NCI-H146 treated with DMSO at 0.1 percent for 48 hours (cell line): ENCODE measurements at regions not wholly inside any gene's neighbourhood (a gene's known extent, or its start where the extent isn't known, plus 50 kb on each side); places are given as distances from the start of the nearest gene placed in this dataset.

ENCODE experiments used
- DNase-seq: peaks from one replicate; lab custom pipeline; 2025; ENCODE audit not compliant: unreplicated experiment; lab: John Stamatoyannopoulos, UW

DNA sequence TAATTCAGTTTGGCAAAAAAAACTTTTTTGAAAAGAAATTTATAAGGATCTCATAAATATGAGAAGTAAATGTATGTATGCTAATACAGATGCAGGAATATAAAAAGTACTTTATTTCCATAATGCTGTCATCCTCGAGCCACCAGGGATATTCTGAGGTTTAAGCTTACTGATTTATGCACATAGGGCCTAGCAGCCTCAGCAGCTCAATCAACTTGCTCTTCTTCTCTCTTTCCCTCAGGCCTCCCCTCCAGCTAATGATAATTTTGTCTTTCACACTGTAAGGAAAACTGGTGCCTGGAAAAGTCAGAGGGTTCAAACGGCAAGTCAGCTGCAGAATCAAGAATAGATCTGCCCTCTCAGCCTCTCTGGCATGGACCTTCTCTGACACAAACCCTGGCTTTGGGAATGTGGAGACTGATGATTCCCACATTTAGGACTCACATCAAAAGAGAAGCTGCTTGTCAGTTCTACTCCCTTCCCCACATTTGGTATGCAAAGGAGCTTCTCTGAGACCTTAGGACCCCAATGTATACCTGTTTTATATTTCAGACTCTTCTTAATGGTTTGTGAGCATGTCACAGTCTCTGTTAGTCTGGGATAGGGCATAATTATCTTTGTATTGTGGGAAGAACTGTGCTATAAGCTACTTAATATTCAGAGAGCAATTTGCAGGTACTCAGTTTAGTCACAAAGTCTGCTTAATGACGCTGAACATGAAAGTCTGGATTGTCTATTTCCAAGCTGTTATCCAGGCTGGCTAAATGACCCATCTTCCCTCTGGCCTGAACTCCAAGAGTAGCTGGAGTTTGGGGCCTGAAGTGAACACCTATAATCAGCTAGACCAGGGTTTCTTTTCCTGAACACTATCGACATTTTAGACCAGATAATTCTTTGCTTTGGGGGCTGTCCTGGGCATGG is 52.1 kb upstream of the DIPK1A start:
- no peak for DNase-seq

- DNase-seq: no peak
These were observed 52.9 kb upstream of the DIPK1A start for GRCh38 chr1:93014168-93014567.

GRCh38 chr1:93015590-93015989 is 54.3 kb upstream of the DIPK1A start:
- no peak for DNase-seq

DNA sequence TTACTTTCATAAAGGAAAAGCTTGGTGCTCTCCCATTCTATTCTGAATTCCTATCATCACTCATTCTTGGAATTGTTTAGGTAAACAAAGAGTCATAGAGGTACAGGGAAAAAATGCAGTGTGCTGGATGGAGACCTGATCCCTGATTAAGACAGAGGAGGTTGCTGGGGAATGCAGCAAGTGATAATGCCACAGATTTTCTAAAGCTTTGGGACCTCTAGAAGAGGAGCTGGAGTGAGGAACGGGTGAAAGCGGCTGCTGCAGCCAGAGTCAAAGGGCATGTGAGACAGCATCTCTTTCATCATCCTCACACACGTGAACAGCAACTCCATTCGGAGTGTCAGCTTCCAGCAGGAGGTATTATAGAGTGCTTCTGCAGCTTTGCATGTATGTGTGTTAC is 54.9 kb upstream of the DIPK1A start:
- no peak for DNase-seq

GRCh38 chr1:93021539-93022134 is 57.4 kb upstream of the MTF2 start:
- DNase-seq: peak; percentile 32

GRCh38 chr1:93022580-93022979 is 56.5 kb upstream of the MTF2 start:
- DNase-seq: no peak

- DNase-seq: no peak
These were observed 55.8 kb upstream of the MTF2 start for GRCh38 chr1:93023281-93023680.

DNA sequence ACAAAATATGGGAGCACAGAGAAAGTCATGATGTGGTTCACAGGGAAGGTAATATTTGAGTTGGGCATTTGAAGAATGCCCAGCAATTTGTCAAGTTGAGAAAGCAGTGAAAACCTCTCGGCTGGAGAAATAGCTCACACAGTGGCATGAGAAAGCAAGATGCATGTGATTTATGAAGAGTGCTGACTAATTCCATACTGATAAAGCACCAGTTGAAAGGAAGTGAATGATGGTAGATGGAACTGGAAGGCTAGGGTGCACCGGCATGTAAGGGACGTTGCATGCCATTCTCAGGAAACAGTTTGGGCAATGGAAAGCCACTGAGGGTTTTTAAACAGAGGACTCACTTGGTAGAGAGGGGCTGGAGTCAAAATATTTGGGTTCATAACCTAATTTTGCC is 53.5 kb upstream of the MTF2 start:
- DNase-seq: no peak

DNA sequence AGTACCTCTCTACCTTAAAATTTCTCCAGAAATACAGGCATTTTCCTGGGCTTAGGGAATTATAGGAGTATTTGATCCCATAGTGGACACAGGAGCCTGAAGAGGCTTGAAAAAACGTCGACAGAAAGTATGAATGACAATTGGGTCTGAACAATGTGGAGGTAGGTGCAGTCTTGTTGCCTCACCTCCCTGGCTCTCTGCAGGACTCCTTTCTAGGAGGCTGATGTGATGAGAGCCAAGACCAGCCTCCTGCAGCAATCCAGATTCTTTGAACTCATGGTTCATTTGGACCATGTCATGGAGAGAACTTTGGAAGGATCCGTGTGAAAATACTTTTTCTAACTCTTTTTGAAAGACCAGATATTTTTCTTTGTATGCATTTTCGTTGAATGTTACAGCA is 50.5 kb upstream of the MTF2 start:
- no peak for DNase-seq
